ENCODE measurements at regions not wholly inside any gene's neighbourhood (a gene's known extent, or its start where the extent isn't known, plus 50 kb on each side); places are given as distances from the start of the nearest gene placed in this dataset.

- no peak for DNase-seq
Measured at GRCh38 chr2:217573571-217573970, 429.2 kb downstream of the TNS1 start.

GRCh38 chr2:217570394-217570793 is 432.4 kb downstream of the TNS1 start:
- DNase-seq = no peak

GRCh38 chr2:217568289-217568971 is 434.4 kb downstream of the TNS1 start:
- no peak for DNase-seq

- no peak for DNase-seq
Measured at GRCh38 chr2:217563565-217563964, 439.2 kb downstream of the TNS1 start.

- DNase-seq = no peak
Measured at GRCh38 chr2:217562871-217563480, 439.8 kb downstream of the TNS1 start.

GRCh38 chr2:217559084-217559483 is 443.7 kb downstream of the TNS1 start:
- no peak for DNase-seq

- no peak for DNase-seq
Measured at GRCh38 chr2:217555081-217555876, 447.5 kb downstream of the TNS1 start.

- no peak for DNase-seq
Measured at GRCh38 chr2:217553679-217554078, 449.1 kb downstream of the TNS1 start.

- DNase-seq = no peak
Measured at GRCh38 chr2:217553202-217553601, 449.6 kb downstream of the TNS1 start.

GRCh38 chr2:217552081-217552480 is 450.7 kb downstream of the TNS1 start:
- DNase-seq = no peak

- no peak for DNase-seq
Measured at GRCh38 chr2:217551252-217551899, 451.4 kb downstream of the TNS1 start.

- no peak for DNase-seq
Measured at GRCh38 chr2:217539126-217539525, 463.7 kb downstream of the TNS1 start.

- DNase-seq = no peak
Measured at GRCh38 chr2:217538719-217539118, 464.1 kb downstream of the TNS1 start.

- DNase-seq = no peak
Measured at GRCh38 chr2:217535957-217536708, 466.7 kb downstream of the TNS1 start.

GRCh38 chr2:217530392-217531090 is 472.3 kb downstream of the TNS1 start:
- DNase-seq = no peak

GRCh38 chr2:217529271-217529670 is 473.5 kb downstream of the TNS1 start:
- no peak for DNase-seq

GRCh38 chr2:217527590-217528202 is 475.1 kb downstream of the TNS1 start:
- no peak for DNase-seq

- no peak for DNase-seq
Measured at GRCh38 chr2:217525076-217525475, 477.7 kb downstream of the TNS1 start.

- no peak for DNase-seq
Measured at GRCh38 chr2:217523286-217523685, 479.5 kb downstream of the TNS1 start.

- no peak for DNase-seq
Measured at GRCh38 chr2:217521820-217522219, 481.0 kb downstream of the TNS1 start.

- no peak for DNase-seq
Measured at GRCh38 chr2:217520356-217521010, 482.3 kb downstream of the TNS1 start.

Measured in NCI-H2081 (cell line).